ENCODE measurements at regions not wholly inside any gene's neighbourhood (a gene's known extent, or its start where the extent isn't known, plus 50 kb on each side); places are given as distances from the start of the nearest gene placed in this dataset.
"Not testable (repeated sequence)": the region's sequence is repeated elsewhere in the genome, so short reads cannot be mapped to it uniquely, and the experiment has no call there.

GRCh38 chr15:46089467-46089935, 454.7 kb downstream of the SQOR start:
- no peak overlapping the region for H3K4me3 ChIP-seq
- no peaks in the 10 kb centered on the region for H3K36me3 ChIP-seq
- H3K9me3 ChIP-seq (ENCODE audit: low read depth) = no peaks in the 10 kb centered on the region
- TF ChIP-seq CTCF (IDR thresholded peaks at IDR 0.05; ENCODE audit: low read depth, low read length) = no peak
- H3K27ac ChIP-seq = no peak overlapping the region
- DNase-seq (ENCODE audit: low read depth in 1 of 2, low spot score in 1 of 2) = no peak
- H3K4me1 ChIP-seq (ENCODE audit: low read depth) = no peaks in the 10 kb centered on the region
- no peaks in the 10 kb centered on the region for H3K27me3 ChIP-seq

- H3K27ac ChIP-seq = no peak overlapping the region
- no peaks in the 10 kb centered on the region for H3K9me3 ChIP-seq (ENCODE audit: low read depth)
- no peaks in the 10 kb centered on the region for H3K4me1 ChIP-seq (ENCODE audit: low read depth)
- peak; percentile 29 to 53 for DNase-seq (ENCODE audit: low read depth in 1 of 2, low spot score in 1 of 2)
- peak; percentile 48 for TF ChIP-seq CTCF (IDR thresholded peaks at IDR 0.05; ENCODE audit: low read depth, low read length)
- H3K27me3 ChIP-seq = no peaks in the 10 kb centered on the region
- no peak overlapping the region for H3K4me3 ChIP-seq
- H3K36me3 ChIP-seq = no peaks in the 10 kb centered on the region
Observed at GRCh38 chr15:46091860-46092450, 457.1 kb downstream of the SQOR start.

- H3K27ac ChIP-seq; H3K27me3 ChIP-seq; H3K4me1 ChIP-seq (ENCODE audit: low read depth); H3K36me3 ChIP-seq; H3K4me3 ChIP-seq; H3K9me3 ChIP-seq (ENCODE audit: low read depth); DNase-seq (ENCODE audit: low read depth in 1 of 2, low spot score in 1 of 2): not testable (repeated sequence)
Observed at GRCh38 chr15:46098006-46098405, 463.2 kb downstream of the SQOR start.

GRCh38 chr15:46110755-46111154, 475.9 kb downstream of the SQOR start:
- no peak for TF ChIP-seq CTCF (IDR thresholded peaks at IDR 0.05; ENCODE audit: low read depth, low read length)
- no peaks in the 10 kb centered on the region for H3K9me3 ChIP-seq (ENCODE audit: low read depth)
- no peak overlapping the region for H3K4me3 ChIP-seq

GRCh38 chr15:46111730-46112129, 476.9 kb downstream of the SQOR start:
- no peak for DNase-seq (ENCODE audit: low read depth in 1 of 2, low spot score in 1 of 2)
- H3K27me3 ChIP-seq = no peaks in the 10 kb centered on the region
- no peaks in the 10 kb centered on the region for H3K4me1 ChIP-seq (ENCODE audit: low read depth)
- H3K4me3 ChIP-seq = no peak overlapping the region
- no peaks in the 10 kb centered on the region for H3K36me3 ChIP-seq
- no peak for TF ChIP-seq CTCF (IDR thresholded peaks at IDR 0.05; ENCODE audit: low read depth, low read length)
- no peaks in the 10 kb centered on the region for H3K9me3 ChIP-seq (ENCODE audit: low read depth)
- no peak overlapping the region for H3K27ac ChIP-seq

More at GRCh38 chr15:46110755-46111154, 475.9 kb downstream of the SQOR start:
- DNase-seq (ENCODE audit: low read depth in 1 of 2, low spot score in 1 of 2) = no peak
- H3K27ac ChIP-seq = no peak overlapping the region
- H3K4me1 ChIP-seq (ENCODE audit: low read depth) = no peaks in the 10 kb centered on the region
- H3K36me3 ChIP-seq = no peaks in the 10 kb centered on the region
- no peaks in the 10 kb centered on the region for H3K27me3 ChIP-seq

- Histone ChIP-seq H3K27ac (no peak overlapping the region), H3K36me3 (no peaks in the 10 kb centered on the region), H3K9me3 (ENCODE audit: low read depth) (no peaks in the 10 kb centered on the region), H3K4me1 (ENCODE audit: low read depth) (no peaks in the 10 kb centered on the region), H3K27me3 (no peaks in the 10 kb centered on the region), H3K4me3 (no peak overlapping the region)
- DNase-seq (ENCODE audit: low read depth in 1 of 2, low spot score in 1 of 2) = no peak
- no peak for TF ChIP-seq CTCF (IDR thresholded peaks at IDR 0.05; ENCODE audit: low read depth, low read length)
Observed at GRCh38 chr15:46117071-46117470, 482.2 kb downstream of the SQOR start.
